ENCODE measurements at regions not wholly inside any gene's neighbourhood (a gene's known extent, or its start where the extent isn't known, plus 50 kb on each side); places are given as distances from the start of the nearest gene placed in this dataset.

GRCh38 chr11:128200467-128200866 is 386.9 kb downstream of the ETS1 start:
- Histone ChIP-seq H3K79me2 (ENCODE audit: control insufficient read depth, insufficient read depth, low read length) (no peaks in the 10 kb centered on the region), H3K4me3 (replicated peaks in 1 of 3; ENCODE audit: insufficient read depth in 1 of 3, low read depth in 1 of 3, low read length in 3 of 3) (no peak overlapping the region), H3K27me3 (ENCODE audit: control insufficient read depth in 2 of 2, insufficient read depth in 2 of 2, low read length in 2 of 2) (no peaks in the 10 kb centered on the region), H3K4me1 (ENCODE audit: control insufficient read depth, extremely low read depth, insufficient read depth, low read length) (peaks cover under 1% of the 10 kb centered on the region), H3K9me3 (replicated peaks; ENCODE audit: control insufficient read depth, insufficient read depth, low read length) (no peaks in the 10 kb centered on the region), H4K20me1 (replicated peaks; ENCODE audit: control insufficient read depth, extremely low read depth, insufficient read depth, low read length) (no peaks in the 10 kb centered on the region), H2AFZ (ENCODE audit: low read depth, low read length) (no peak overlapping the region), H3K9ac (replicated peaks; ENCODE audit: extremely low read depth, insufficient read depth, low read length) (no peak overlapping the region), H3K27ac (ENCODE audit: insufficient read depth, low read depth, low read length) (no peak overlapping the region), H3K9me1 (replicated peaks; ENCODE audit: control insufficient read depth, extremely low read depth, insufficient read depth, low read length) (no peaks in the 10 kb centered on the region), H3K36me3 (ENCODE audit: control insufficient read depth in 2 of 2, extremely low read depth in 1 of 2, insufficient read depth in 2 of 2, low read length in 2 of 2) (no peaks in the 10 kb centered on the region), H3K4me2 (ENCODE audit: insufficient read depth, low read length) (no peak overlapping the region)
- intact Hi-C loops (cut with micrococcal nuclease) (no loop called here), dilution Hi-C loops (cut with MboI; ENCODE audit: extremely low pct_ligation_motif_present, low sequenced_read_pairs) (no loop called here)
- BruUV-seq (replicated peaks): no TSS peak
- DNase-seq (ENCODE audit: low read depth, low spot score) (no peak), FAIRE-seq (no peak)
- ChIA-PET POLR2A (no interaction called here), CTCF (interaction anchor here (1.6 kb wide), 1 partner anchor 431 kb away, joined by 3 read pairs; no protein-coding TSS in a partner anchor)
- no peak for TF ChIP-seq MYC (IDR thresholded peaks at IDR 0.05; ENCODE audit: low read depth, low read length)
- TF ChIP-seq GATA2 (IDR thresholded peaks at IDR 0.05; ENCODE audit: insufficient read depth, insufficient read length, low read depth, low read length): no peak
- TF ChIP-seq POLR2A (IDR thresholded peaks at IDR 0.05; ENCODE audit: low read depth, low read length): no peak
- TF ChIP-seq EZH2 (IDR thresholded peaks at IDR 0.05; ENCODE audit: borderline replicate concordance, low read depth, low read length, severe bottlenecking): no peak
- TF ChIP-seq JUN (IDR thresholded peaks at IDR 0.05; ENCODE audit: borderline replicate concordance, insufficient read depth, insufficient read length, low read depth): no peak

DNA sequence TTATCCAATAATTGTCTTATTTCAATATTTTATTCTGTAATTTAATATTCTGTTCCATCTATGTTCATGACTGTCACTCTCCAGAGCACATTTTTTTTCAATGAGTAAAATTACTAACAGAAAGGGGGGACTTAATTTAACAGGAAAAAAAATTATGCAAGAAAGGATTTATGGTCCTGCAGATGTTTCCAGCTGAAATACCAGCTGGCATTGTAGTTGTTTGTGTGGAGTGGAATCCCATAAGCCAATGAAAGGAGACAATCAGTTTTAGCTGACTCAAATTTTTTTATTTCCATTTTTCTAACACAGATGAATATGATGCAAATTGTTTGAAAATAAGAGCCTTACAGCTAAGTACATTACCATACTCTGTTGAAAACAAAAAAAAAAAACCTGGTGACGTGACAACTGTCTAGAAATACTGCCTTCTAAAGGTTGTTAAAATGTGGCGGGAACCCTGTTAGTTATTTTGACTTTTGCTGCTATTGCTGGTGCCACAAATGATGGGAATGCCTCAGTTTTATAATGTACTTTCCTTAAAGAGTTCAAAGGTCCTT is 389.1 kb downstream of the ETS1 start:
- ChIA-PET POLR2A (no interaction called here), CTCF (interaction anchor here (1.3 to 1.4 kb wide), 4 partner anchors 12 to 434 kb away, joined by 4 to 5 read pairs (median 4); no protein-coding TSS in a partner anchor)
- H3K9me1 ChIP-seq (replicated peaks; ENCODE audit: control insufficient read depth, extremely low read depth, insufficient read depth, low read length): no peaks in the 10 kb centered on the region
- no peaks in the 10 kb centered on the region for H3K79me2 ChIP-seq (ENCODE audit: control insufficient read depth, insufficient read depth, low read length)
- no peak overlapping the region for H3K4me3 ChIP-seq (replicated peaks in 1 of 3; ENCODE audit: insufficient read depth in 1 of 3, low read depth in 1 of 3, low read length in 3 of 3)
- H2AFZ ChIP-seq (ENCODE audit: low read depth, low read length): no peak overlapping the region
- no peak overlapping the region for H3K27ac ChIP-seq (ENCODE audit: insufficient read depth, low read depth, low read length)
- DNase-seq (ENCODE audit: low read depth, low spot score): peak; percentile 33
- no peak for FAIRE-seq
- dilution Hi-C loops (cut with MboI; ENCODE audit: extremely low pct_ligation_motif_present, low sequenced_read_pairs) (no loop called here), intact Hi-C loops (cut with micrococcal nuclease) (loop anchor here (5.0 kb wide), 1 partner anchor 279 kb away; no protein-coding TSS in a partner anchor)
- no peaks in the 10 kb centered on the region for H3K27me3 ChIP-seq (ENCODE audit: control insufficient read depth in 2 of 2, insufficient read depth in 2 of 2, low read length in 2 of 2)
- peaks cover 12% of the 10 kb centered on the region for H3K4me1 ChIP-seq (ENCODE audit: control insufficient read depth, extremely low read depth, insufficient read depth, low read length)
- H3K9me3 ChIP-seq (replicated peaks; ENCODE audit: control insufficient read depth, insufficient read depth, low read length): no peaks in the 10 kb centered on the region
- no peak for TF ChIP-seq POLR2A (IDR thresholded peaks at IDR 0.05; ENCODE audit: low read depth, low read length)
- no peak for TF ChIP-seq FOS (IDR thresholded peaks at IDR 0.05; ENCODE audit: borderline replicate concordance, insufficient read depth, low read length)
- TF ChIP-seq POLR2AphosphoS5 (IDR thresholded peaks at IDR 0.05; ENCODE audit: insufficient read depth, low read depth, low read length): no peak
- no peak for TF ChIP-seq JUN (IDR thresholded peaks at IDR 0.05; ENCODE audit: borderline replicate concordance, insufficient read depth, insufficient read length, low read depth)
- TF ChIP-seq, protein P1, sequence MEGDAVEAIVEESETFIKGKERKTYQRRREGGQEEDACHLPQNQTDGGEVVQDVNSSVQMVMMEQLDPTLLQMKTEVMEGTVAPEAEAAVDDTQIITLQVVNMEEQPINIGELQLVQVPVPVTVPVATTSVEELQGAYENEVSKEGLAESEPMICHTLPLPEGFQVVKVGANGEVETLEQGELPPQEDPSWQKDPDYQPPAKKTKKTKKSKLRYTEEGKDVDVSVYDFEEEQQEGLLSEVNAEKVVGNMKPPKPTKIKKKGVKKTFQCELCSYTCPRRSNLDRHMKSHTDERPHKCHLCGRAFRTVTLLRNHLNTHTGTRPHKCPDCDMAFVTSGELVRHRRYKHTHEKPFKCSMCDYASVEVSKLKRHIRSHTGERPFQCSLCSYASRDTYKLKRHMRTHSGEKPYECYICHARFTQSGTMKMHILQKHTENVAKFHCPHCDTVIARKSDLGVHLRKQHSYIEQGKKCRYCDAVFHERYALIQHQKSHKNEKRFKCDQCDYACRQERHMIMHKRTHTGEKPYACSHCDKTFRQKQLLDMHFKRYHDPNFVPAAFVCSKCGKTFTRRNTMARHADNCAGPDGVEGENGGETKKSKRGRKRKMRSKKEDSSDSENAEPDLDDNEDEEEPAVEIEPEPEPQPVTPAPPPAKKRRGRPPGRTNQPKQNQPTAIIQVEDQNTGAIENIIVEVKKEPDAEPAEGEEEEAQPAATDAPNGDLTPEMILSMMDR (IDR thresholded peaks at IDR 0.05; ENCODE audit: extremely low read depth in 1 of 2, insufficient read depth in 1 of 2, low read depth in 1 of 2, low read length in 2 of 2): no peak
- TF ChIP-seq GATA2 (IDR thresholded peaks at IDR 0.05; ENCODE audit: insufficient read depth, insufficient read length, low read depth, low read length): no peak
- no peak for TF ChIP-seq MYC (IDR thresholded peaks at IDR 0.05; ENCODE audit: low read depth, low read length)
- TF ChIP-seq MAX (IDR thresholded peaks at IDR 0.05; ENCODE audit: insufficient read depth, insufficient read length): no peak
- BruUV-seq (replicated peaks): no TSS peak
- H4K20me1 ChIP-seq (replicated peaks; ENCODE audit: control insufficient read depth, extremely low read depth, insufficient read depth, low read length): no peaks in the 10 kb centered on the region
- no peak overlapping the region for H3K9ac ChIP-seq (replicated peaks; ENCODE audit: extremely low read depth, insufficient read depth, low read length)
- H3K4me2 ChIP-seq (ENCODE audit: insufficient read depth, low read length): no peak overlapping the region
- H3K36me3 ChIP-seq (ENCODE audit: control insufficient read depth in 2 of 2, extremely low read depth in 1 of 2, insufficient read depth in 2 of 2, low read length in 2 of 2): no peaks in the 10 kb centered on the region

Data from endothelial cell of umbilical vein (primary cell).